Right renal pelvis (tissue), 4 donors: ENCODE measurements at regions not wholly inside any gene's neighbourhood (a gene's known extent, or its start where the extent isn't known, plus 50 kb on each side); places are given as distances from the start of the nearest gene placed in this dataset.

Experiments
- DNase-seq, 4 donors: peaks; one replicate each; pipeline ENCODE4 v3.0.0-alpha.2; 2013; ENCODE audit warnings: low read depth in 4 of 4, low spot score in 3 of 4, missing footprints in 1 of 4

- DNase-seq: no peak
Measured at GRCh38 chr2:43171789-43172188, 54.6 kb downstream of the ZFP36L2 start.

DNA sequence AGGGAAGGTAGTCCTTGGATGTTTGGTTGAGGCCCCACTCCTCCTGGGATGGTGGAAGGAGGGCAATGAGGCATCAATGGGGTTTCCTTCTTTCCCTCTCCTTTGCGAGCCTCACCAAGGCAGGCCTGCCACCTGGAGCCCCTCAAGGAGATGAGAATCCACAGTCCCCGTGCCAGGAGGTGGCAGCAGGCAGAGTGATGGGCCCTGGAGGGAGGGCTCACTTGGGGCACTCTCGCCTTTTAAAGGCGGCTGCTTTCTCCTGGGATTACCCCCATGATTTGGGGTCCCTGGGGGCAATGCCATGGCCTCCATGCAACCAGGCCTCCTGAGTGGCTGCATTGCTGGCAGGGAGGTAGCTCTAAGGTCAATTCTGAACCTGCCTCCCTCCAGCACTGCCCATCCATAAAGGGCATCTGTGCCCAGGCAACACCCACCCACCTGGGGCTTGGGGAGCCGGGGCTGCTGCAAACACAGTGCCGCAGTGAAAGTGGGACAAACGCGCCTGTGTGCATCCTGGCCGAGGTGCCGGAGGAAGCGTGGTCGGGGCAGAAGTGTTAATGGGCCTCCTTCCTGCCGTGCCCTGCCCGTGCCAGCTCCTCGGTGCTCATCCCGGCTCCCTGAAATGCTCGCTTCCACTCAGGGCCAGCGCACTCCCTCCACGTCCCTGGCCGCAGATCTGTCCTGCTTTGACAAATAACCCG lies 55.9 kb downstream of the ZFP36L2 start:
- no peak for DNase-seq

DNA sequence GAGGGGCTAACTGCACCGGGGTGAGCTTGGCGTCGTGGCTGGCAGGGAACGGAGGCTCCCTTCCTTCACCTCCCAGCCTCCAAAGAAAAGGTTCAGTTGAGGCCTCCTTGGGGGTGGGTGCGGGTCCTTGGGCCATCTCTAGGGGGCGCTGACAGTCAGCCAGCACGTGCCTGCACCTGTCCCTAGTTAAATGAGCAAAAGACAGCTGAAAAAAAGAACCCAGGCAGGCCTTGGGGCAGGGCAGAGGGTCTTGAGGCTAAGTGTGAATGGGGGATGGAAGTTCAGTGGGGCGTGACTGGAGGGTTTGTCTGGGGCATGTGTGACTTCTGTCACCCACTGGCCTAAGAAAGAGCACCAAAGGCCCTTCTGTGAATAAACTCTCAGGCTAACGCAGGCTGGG lies 56.4 kb downstream of the ZFP36L2 start:
- DNase-seq: no peak

GRCh38 chr2:43169099-43169945 lies 57.1 kb downstream of the ZFP36L2 start:
- no peak for DNase-seq

GRCh38 chr2:43168016-43168369 lies 58.4 kb downstream of the ZFP36L2 start:
- no peak for DNase-seq

DNA sequence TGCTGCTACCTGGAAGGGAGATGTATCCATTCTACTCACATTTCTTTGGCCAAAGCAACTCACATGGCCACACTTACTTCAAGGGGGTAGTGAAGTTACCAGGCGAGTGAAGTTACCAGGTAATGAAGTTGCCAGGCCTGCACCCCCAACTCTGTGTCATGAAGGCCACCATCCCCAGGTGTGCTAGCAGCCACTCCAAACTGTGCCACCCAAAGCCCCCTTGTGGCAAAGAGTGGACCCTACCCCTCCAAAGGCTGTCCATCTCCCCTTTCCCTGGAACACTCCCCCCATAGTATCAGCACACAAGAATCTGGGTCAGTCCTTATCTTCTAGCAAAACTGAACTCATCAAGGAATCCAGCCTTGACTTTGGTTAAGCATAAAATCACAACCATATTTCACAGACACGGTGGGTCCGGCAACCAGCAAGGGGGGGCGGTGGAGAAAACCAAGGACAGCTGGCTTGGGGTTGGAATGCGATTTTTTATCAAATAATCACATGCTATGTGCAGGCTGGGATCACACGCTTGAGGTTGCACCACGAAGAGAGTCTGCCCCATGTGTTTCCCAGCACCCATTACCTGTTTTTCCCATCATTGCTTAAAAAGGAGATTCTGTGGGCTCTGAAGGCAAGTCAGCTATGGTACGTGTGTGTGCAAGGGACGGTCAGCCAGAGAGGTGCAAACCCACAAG lies 60.9 kb downstream of the ZFP36L2 start:
- no peak for DNase-seq

DNA sequence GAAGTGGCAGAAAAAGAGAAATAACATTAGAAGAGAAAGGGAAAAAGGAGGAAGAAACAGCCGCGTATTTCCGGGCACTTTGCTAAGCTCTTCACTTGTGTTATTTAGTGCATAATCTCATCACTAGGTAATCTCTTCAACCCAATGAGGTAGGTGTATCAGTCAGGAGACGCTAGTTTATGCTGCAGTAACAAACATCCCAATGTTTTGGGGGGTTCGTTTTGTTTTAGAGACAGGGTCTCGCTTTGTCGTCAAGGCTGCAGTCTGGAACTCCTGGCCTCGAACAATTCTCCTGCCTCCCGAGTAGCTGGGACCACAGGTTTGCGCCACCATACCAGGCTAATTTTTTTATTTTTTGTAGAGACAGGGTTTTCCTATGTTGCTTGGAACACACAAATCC lies 61.7 kb downstream of the ZFP36L2 start:
- no peak for DNase-seq

DNA sequence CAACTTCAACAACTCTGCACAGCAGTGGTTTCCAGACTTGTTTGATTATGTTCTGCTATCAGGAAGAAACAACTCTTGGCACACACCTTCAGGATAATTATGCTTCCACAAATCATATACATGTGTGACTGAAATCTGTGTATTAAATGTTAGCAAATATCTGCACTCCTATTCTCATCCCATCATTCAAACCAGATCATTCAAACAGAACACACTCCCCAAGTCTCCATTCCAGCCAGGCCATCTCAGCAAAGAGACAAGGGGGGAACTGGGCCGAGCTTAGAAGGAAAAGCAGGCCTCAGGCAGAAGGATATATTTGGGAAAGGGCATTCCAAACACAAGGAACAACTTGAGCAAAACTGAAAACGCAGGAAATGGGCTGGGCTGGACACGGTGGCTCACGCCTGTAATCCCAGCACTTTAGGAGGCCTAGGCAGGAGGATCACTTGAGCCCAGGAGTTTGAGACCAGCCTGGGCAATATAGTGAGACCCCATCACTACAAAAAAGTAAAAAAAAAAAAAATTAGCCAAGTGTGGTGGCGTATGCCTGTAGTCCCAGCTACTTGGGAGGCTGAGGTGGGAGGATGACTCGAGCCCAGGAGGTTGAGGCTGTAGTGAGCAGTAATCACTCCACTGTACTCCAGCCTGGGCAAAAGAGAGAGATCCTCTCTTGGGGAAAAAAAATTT lies 62.7 kb downstream of the ZFP36L2 start:
- no peak for DNase-seq

- DNase-seq: no peak
Measured at GRCh38 chr2:43162511-43162776, 64.0 kb downstream of the ZFP36L2 start.

- DNase-seq: no peak
Measured at GRCh38 chr2:43161650-43162510, 64.5 kb downstream of the ZFP36L2 start.

DNA sequence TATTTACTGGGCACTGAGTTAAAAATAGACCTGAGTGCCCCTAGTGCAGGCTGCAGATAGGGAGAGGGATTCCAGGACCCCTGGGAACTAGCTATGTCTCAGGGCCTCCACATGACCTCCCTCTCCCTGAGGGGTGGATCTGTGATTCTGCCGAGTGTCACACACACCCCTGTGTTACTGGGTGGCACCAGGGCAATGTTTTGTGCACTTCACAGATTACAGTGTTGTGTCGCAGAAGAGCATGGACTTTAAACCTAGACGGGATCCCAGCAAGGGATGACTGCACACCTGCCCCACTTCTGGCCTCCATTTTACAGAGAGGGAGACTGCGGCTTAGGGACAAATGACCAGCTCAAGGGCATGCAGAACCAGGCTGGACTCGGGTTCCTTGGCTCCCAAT lies 65.6 kb downstream of the ZFP36L2 start:
- no peak for DNase-seq

DNA sequence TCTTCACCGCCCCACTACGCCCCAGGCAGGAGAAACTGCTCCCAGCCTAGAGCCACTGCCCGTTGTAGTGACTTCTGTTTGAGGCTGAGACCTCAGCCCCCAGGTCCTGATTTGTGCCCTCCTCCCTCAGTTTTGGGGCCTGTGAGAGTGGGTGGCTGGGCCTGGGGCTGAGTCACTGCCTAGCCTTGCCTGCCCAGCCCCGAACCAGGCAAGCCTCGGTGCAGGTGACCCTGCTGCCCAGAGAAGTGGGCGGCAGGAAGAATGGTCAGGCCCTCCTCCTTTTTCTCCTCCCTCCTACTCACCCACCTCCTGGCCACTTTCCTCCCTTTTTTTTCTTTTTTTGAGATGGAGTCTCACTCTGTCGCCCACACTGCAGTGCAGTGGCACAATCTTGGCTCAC lies 66.6 kb downstream of the ZFP36L2 start:
- DNase-seq: no peak

- DNase-seq: no peak
Measured at GRCh38 chr2:43158259-43158880, 68.0 kb downstream of the ZFP36L2 start.

- DNase-seq: no peak
Measured at GRCh38 chr2:43157506-43158246, 68.7 kb downstream of the ZFP36L2 start.

- DNase-seq: no peak
Measured at GRCh38 chr2:43155851-43156411, 70.5 kb downstream of the ZFP36L2 start.

DNA sequence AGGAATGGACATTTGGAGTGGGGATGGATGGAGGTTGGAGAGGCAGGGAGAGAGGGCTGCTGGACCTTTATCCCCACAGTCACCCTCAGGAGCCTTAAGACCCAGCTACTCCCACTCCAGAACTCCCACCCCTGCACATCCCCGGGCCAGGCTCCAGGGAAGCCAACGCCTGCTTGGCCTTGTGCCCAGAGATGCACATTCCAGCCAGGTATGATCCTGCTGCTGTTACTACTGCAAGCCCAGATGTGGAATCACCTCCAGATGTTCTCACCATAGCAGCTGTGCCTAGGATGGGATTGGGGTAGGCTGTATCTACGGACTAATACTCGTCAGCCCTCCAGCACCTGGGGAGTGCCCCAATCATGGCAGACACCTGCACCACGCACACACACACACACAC lies 71.7 kb downstream of the ZFP36L2 start:
- no peak for DNase-seq

DNA sequence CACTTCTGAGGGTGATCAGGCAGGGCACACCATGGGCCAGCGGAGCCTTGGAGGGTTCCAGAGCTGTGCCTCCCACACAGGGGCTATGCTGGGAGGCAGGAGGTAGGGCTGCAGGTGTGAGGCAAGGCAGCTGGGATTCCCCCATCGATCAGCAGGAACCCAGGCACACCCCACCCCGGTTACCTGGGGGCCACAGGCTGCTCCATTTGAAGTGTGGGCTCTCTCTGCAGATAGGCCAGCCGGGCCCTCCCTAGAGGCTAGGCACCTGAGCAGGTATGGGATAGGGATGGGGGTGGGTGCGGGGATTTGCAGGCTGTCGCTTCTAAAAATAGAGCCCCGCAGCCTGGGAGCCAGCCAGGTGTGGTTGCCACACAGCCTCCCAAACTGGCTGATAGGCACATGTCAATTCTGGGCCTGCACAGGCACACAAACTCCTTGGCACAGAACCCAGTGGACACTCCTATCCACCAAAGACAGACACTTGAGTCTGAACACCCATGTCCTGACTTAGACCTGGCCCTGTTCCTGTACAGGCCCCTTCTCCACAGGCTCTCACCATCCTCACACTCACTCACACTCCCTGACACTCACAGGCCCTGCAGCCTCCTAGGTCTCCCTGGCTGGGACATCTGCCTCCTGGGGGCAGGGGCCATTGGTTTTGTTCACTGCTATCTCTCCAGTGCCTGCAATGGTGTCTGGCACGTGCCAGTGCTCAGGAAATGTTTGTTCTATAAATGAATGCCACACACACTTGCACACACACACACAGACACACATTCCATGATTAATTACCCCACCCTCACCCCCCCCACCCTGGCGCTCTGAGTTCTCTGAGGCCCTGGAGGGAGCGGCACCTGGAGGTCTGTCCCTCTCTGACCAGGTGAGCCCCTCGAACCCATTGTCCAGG lies 73.4 kb downstream of the ZFP36L2 start:
- no peak for DNase-seq

DNA sequence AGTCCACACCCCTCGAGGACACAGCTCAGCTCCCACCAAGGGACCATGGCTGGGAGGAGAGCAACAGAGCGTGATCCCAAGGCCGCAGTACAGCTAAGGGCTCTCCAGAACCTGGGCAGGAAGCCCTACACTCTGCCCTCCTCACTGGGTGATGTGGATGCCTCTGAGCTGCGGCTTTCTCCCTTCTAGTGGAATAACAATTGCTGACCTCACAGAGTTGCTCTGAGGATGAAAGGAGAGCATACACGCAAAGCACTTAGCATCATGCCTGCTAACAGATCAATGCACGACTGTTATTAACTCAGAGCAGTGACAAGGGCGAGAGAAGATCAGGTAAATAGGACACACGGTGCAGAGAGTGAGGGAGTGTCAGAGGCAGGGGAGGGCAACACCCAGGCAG lies 74.2 kb downstream of the ZFP36L2 start:
- DNase-seq: no peak
